HepG2 (cell line): ENCODE measurements at regions not wholly inside any gene's neighbourhood (a gene's known extent, or its start where the extent isn't known, plus 50 kb on each side); places are given as distances from the start of the nearest gene placed in this dataset.
A peak's percentile ranks its signal among the peaks of the same experiment; 100 is the strongest.

ENCODE experiments used
- BCL6 ChIP-seq: IDR thresholded peaks from 2 replicates; pipeline ENCODE4 v1.6.1; 2016; ENCODE audit warnings: missing genetic modification reagents, missing compliant biosample characterization
- DMTF1 ChIP-seq: sonication (generic); formaldehyde crosslinking; IDR thresholded peaks from 2 replicates; pipeline ENCODE4 v1.4.0; 2020; ENCODE audit warnings: mild to moderate bottlenecking, missing genetic modification reagents
- GATAD1 ChIP-seq: IDR thresholded peaks from 2 replicates; pipeline ENCODE4 v1.6.1; 2016; ENCODE audit warnings: missing genetic modification reagents, missing compliant biosample characterization
- GMEB2 ChIP-seq: IDR thresholded peaks from 2 replicates; pipeline ENCODE4 v1.6.1; 2016; ENCODE audit warnings: missing biosample characterization, missing genetic modification reagents, low read depth
- KAT2B ChIP-seq: fragments of 150-350 bp; IDR thresholded peaks from 2 replicates; pipeline ENCODE4 v1.6.1; 2014; ENCODE audit warnings: low read depth, low read length, borderline replicate concordance
- SP5 ChIP-seq: IDR thresholded peaks from 2 replicates; pipeline ENCODE4 v1.6.1; 2016; ENCODE audit warnings: low read depth, borderline replicate concordance
- ZBTB38 ChIP-seq: sonication (generic); formaldehyde crosslinking; IDR thresholded peaks from 2 replicates; pipeline ENCODE4 v1.5.1; 2020; ENCODE audit warnings: mild to moderate bottlenecking, missing genetic modification reagents
- ZBTB7B ChIP-seq: sonication (generic); formaldehyde crosslinking; IDR thresholded peaks from 2 replicates; pipeline ENCODE4 v1.4.0; 2020; ENCODE audit warnings: missing genetic modification reagents
- ZFP41 ChIP-seq: sonication (generic); formaldehyde crosslinking; IDR thresholded peaks from 2 replicates; pipeline ENCODE4 v1.4.0; 2020; ENCODE audit warnings: mild to moderate bottlenecking, missing genetic modification reagents, borderline replicate concordance
- ZIK1 ChIP-seq: sonication (generic); formaldehyde crosslinking; IDR thresholded peaks from 2 replicates; pipeline ENCODE4 v1.5.0; 2020; ENCODE audit warnings: mild to moderate bottlenecking, low read depth, missing genetic modification reagents, borderline replicate concordance
- ZMYM2 ChIP-seq: sonication (generic); formaldehyde crosslinking; IDR thresholded peaks from 2 replicates; pipeline ENCODE4 v1.8.0; 2022; ENCODE audit warnings: mild to moderate bottlenecking, missing genetic modification reagents
- ZNF20 ChIP-seq: sonication (generic); formaldehyde crosslinking; IDR thresholded peaks from 2 replicates; pipeline ENCODE4 v1.4.0; 2020; ENCODE audit warnings: mild to moderate bottlenecking, moderate library complexity, missing genetic modification reagents
- ZNF597 ChIP-seq: sonication (generic); formaldehyde crosslinking; IDR thresholded peaks from 2 replicates; pipeline ENCODE4 v1.5.0; 2020; ENCODE audit warnings: missing genetic modification reagents
- ZNF605 ChIP-seq: sonication (generic); formaldehyde crosslinking; IDR thresholded peaks from 2 replicates; pipeline ENCODE4 v1.8.0; 2022; ENCODE audit warnings: mild to moderate bottlenecking, missing genetic modification reagents
- ZNF703 ChIP-seq: sonication (generic); formaldehyde crosslinking; IDR thresholded peaks from 2 replicates; pipeline ENCODE4 v1.5.1; 2020; ENCODE audit warnings: missing genetic modification reagents, mild to moderate bottlenecking, moderate library complexity, borderline replicate concordance
- ZNF737 ChIP-seq: sonication (generic); formaldehyde crosslinking; IDR thresholded peaks from 2 replicates; pipeline ENCODE4 v1.5.0; 2020; ENCODE audit warnings: missing genetic modification reagents, mild to moderate bottlenecking, borderline replicate concordance
- ZZZ3 ChIP-seq: sonication (generic); formaldehyde crosslinking; IDR thresholded peaks from 2 replicates; pipeline ENCODE4 v1.4.0; 2020; ENCODE audit warnings: missing genetic modification reagents, mild to moderate bottlenecking, borderline replicate concordance
- TF ChIP-seq, protein P1 (sequence below): sonication (generic); formaldehyde crosslinking; IDR thresholded peaks from 2 replicates; pipeline ENCODE4 v1.8.0; 2022; ENCODE audit warnings: mild to moderate bottlenecking, missing genetic modification reagents, borderline replicate concordance
- TF ChIP-seq, protein P2 (sequence below): sonication (generic); formaldehyde crosslinking; IDR thresholded peaks from 2 replicates; pipeline ENCODE4 v1.8.0; 2022; ENCODE audit warnings: missing genetic modification reagents, mild to moderate bottlenecking, borderline replicate concordance
- TF ChIP-seq, protein P3 (sequence below): sonication (generic); formaldehyde crosslinking; conservative IDR thresholded peaks from 2 replicates; pipeline ENCODE4 v1.5.0; 2020; ENCODE audit warnings: missing genetic modification reagents

GRCh38 chr2:12456293-12457106, 260.2 kb upstream of the TRIB2 start (continued):
- TF ChIP-seq ZBTB38 (CRISPR knock-in tag) (no peak), ZNF20 (CRISPR knock-in tag) (0 out of 2 replicates have a peak, but pooled peaks have one; percentile 51), SP5 (CRISPR knock-in tag) (peak; percentile 73), ZNF605 (CRISPR knock-in tag) (no peak), ZNF597 (CRISPR knock-in tag) (no peak), GMEB2 (no peak), ZBTB7B (CRISPR knock-in tag) (0 out of 2 replicates have a peak, but pooled peaks have one; percentile 31), ZMYM2 (no peak), DMTF1 (no peak), KAT2B (no peak), ZFP41 (CRISPR knock-in tag) (no peak), ZNF703 (CRISPR knock-in tag) (no peak), ZNF737 (CRISPR knock-in tag) (no peak), ZIK1 (CRISPR knock-in tag) (no peak), ZZZ3 (no peak), BCL6 (CRISPR knock-in tag) (peak; percentile 70), GATAD1 (peak; percentile 64)
- TF ChIP-seq, protein P1, sequence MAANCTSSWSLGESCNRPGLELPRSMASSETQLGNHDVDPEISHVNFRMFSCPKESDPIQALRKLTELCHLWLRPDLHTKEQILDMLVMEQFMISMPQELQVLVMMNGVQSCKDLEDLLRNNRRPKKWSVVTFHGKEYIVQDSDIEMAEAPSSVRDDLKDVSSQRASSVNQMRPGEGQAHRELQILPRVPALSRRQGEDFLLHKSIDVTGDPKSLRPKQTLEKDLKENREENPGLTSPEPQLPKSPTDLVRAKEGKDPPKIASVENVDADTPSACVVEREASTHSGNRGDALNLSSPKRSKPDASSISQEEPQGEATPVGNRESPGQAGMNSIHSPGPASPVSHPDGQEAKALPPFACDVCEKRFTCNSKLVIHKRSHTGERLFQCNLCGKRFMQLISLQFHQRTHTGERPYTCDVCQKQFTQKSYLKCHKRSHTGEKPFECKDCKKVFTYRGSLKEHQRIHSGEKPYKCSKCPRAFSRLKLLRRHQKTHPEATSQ (CRISPR knock-in tag): peak; percentile 57; the same call in 1 of the 2 replicates
- TF ChIP-seq, protein P2, sequence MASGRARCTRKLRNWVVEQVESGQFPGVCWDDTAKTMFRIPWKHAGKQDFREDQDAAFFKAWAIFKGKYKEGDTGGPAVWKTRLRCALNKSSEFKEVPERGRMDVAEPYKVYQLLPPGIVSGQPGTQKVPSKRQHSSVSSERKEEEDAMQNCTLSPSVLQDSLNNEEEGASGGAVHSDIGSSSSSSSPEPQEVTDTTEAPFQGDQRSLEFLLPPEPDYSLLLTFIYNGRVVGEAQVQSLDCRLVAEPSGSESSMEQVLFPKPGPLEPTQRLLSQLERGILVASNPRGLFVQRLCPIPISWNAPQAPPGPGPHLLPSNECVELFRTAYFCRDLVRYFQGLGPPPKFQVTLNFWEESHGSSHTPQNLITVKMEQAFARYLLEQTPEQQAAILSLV (CRISPR knock-in tag): no peak
- TF ChIP-seq, protein P3, sequence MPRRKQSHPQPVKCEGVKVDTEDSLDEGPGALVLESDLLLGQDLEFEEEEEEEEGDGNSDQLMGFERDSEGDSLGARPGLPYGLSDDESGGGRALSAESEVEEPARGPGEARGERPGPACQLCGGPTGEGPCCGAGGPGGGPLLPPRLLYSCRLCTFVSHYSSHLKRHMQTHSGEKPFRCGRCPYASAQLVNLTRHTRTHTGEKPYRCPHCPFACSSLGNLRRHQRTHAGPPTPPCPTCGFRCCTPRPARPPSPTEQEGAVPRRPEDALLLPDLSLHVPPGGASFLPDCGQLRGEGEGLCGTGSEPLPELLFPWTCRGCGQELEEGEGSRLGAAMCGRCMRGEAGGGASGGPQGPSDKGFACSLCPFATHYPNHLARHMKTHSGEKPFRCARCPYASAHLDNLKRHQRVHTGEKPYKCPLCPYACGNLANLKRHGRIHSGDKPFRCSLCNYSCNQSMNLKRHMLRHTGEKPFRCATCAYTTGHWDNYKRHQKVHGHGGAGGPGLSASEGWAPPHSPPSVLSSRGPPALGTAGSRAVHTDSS: no peak
